ENCODE measurements at regions not wholly inside any gene's neighbourhood (a gene's known extent, or its start where the extent isn't known, plus 50 kb on each side); places are given as distances from the start of the nearest gene placed in this dataset.

DNA sequence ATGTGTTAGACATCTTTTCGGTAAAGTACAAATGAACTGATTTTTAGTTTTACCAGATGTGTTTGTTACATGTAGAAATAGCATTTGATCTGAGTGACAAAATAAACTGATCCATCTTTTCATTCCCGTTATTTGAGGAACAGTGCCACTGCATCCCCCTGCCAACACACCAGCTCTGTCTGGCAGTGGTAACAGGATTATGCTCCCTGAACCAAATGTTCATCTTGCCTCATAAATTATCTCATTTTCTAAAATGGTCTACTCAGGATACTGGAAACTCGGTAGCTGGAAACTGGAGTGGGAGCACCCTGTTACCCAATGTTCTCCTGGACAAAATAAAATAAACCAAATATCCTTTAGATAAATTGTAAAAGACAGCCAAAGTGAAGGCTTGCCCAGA, 171.6 kb downstream of the FAT4 start:
- no peak for TF ChIP-seq GLIS3 (CRISPR knock-in tag; IDR thresholded peaks at IDR 0.05)
- no peak for TF ChIP-seq BACH2 (CRISPR knock-in tag; IDR thresholded peaks at IDR 0.05; ENCODE audit: borderline replicate concordance)
- no peak for TF ChIP-seq ARNTL (CRISPR knock-in tag; IDR thresholded peaks at IDR 0.05; ENCODE audit: borderline replicate concordance, low read depth)
- no peak for TF ChIP-seq ZFP30 (CRISPR knock-in tag; IDR thresholded peaks at IDR 0.05)
- no peak for TF ChIP-seq TCF4 (CRISPR knock-in tag; IDR thresholded peaks at IDR 0.05; ENCODE audit: borderline replicate concordance)
- TF ChIP-seq SNAI2 (CRISPR knock-in tag; IDR thresholded peaks at IDR 0.05) = no peak
- TF ChIP-seq TOX (CRISPR knock-in tag; IDR thresholded peaks at IDR 0.05; ENCODE audit: borderline replicate concordance) = no peak
- TF ChIP-seq ZFP3 (CRISPR knock-in tag; IDR thresholded peaks at IDR 0.05) = no peak
